Right hindlimb (tissue), 1 donor: ENCODE measurements at regions not wholly inside any gene's neighbourhood (a gene's known extent, or its start where the extent isn't known, plus 50 kb on each side); places are given as distances from the start of the nearest gene placed in this dataset.
"Not testable (repeated sequence)": the region's sequence is repeated elsewhere in the genome, so short reads cannot be mapped to it uniquely, and the experiment has no call there.

Experiments used
- DNase-seq: peaks from one replicate; pipeline ENCODE4 v3.0.0-alpha.2; 2018

- DNase-seq, result no peak
Observed at GRCh38 chr1:98575955-98576354, 85.6 kb upstream of the SNX7 start.

GRCh38 chr1:98565951-98566350 is 95.6 kb upstream of the SNX7 start:
- no peak for DNase-seq

- DNase-seq, result no peak
Observed at GRCh38 chr1:98559291-98559690, 102.2 kb upstream of the SNX7 start.

- DNase-seq, result no peak
Observed at GRCh38 chr1:98557895-98558294, 103.6 kb upstream of the SNX7 start.

- DNase-seq, result no peak
Observed at GRCh38 chr1:98556521-98557158, 104.9 kb upstream of the SNX7 start.

- DNase-seq, result no peak
Observed at GRCh38 chr1:98555814-98556213, 105.7 kb upstream of the SNX7 start.

GRCh38 chr1:98552576-98553074 is 108.9 kb upstream of the SNX7 start:
- DNase-seq, result not testable (repeated sequence)

GRCh38 chr1:98550076-98550475 is 111.4 kb upstream of the SNX7 start:
- DNase-seq, result no peak

- no peak for DNase-seq
Observed at GRCh38 chr1:98546319-98546718, 115.2 kb upstream of the SNX7 start.

- no peak for DNase-seq
Observed at GRCh38 chr1:98538106-98538505, 123.4 kb upstream of the SNX7 start.

- no peak for DNase-seq
Observed at GRCh38 chr1:98523256-98523655, 138.3 kb upstream of the SNX7 start.

GRCh38 chr1:98516306-98516705 is 145.2 kb upstream of the SNX7 start:
- no peak for DNase-seq

- DNase-seq, result no peak
Observed at GRCh38 chr1:98515744-98516143, 145.8 kb upstream of the SNX7 start.

- not testable (repeated sequence) for DNase-seq
Observed at GRCh38 chr1:98512216-98512615, 149.3 kb upstream of the SNX7 start.

- DNase-seq, result no peak
Observed at GRCh38 chr1:98503771-98504170, 157.8 kb upstream of the SNX7 start.

- no peak for DNase-seq
Observed at GRCh38 chr1:98502937-98503336, 158.6 kb upstream of the SNX7 start.

GRCh38 chr1:98500324-98500723 is 161.2 kb upstream of the SNX7 start:
- no peak for DNase-seq

GRCh38 chr1:98498651-98499050 is 162.9 kb upstream of the SNX7 start:
- DNase-seq, result no peak

GRCh38 chr1:98497497-98497896 is 164.0 kb upstream of the SNX7 start:
- DNase-seq, result no peak

- no peak for DNase-seq
Observed at GRCh38 chr1:98496256-98496995, 165.1 kb upstream of the SNX7 start.

GRCh38 chr1:98493469-98493868 is 168.1 kb upstream of the SNX7 start:
- no peak for DNase-seq

- no peak for DNase-seq
Observed at GRCh38 chr1:98490099-98490498, 171.4 kb upstream of the SNX7 start.

- DNase-seq, result no peak
Observed at GRCh38 chr1:98487620-98488019, 173.9 kb upstream of the SNX7 start.

- DNase-seq, result no peak
Observed at GRCh38 chr1:98482611-98483010, 178.9 kb upstream of the SNX7 start.

GRCh38 chr1:98480271-98480670 is 181.2 kb upstream of the SNX7 start:
- no peak for DNase-seq
